T-cell (primary cell): ENCODE measurements at regions not wholly inside any gene's neighbourhood (a gene's known extent, or its start where the extent isn't known, plus 50 kb on each side); places are given as distances from the start of the nearest gene placed in this dataset.

ENCODE experiments used
- ATAC-seq, 4 experiments: fragments of 200-7000 bp in 3 of 4; fragments of 150-1000 bp in 1 of 4; cut with Tn5 transposase; replicated peaks in 1 of 4; 1 replicate in 3 of 4; 2 replicates in 1 of 4; pipeline ENCODE4 v1.10.0; 2021; ENCODE audit warnings: moderate library complexity in 3 of 4, mild to moderate bottlenecking in 2 of 4, moderate number of reproducible peaks in 1 of 4
- CTCF ChIA-PET, 2 donors: fragments of 300-600 bp; sonication (Branson Sonifier 250); formaldehyde crosslinking; loops; one replicate each; lab custom pipeline; 2022; ENCODE audit warnings: antibody characterized with exemption in 2 of 2; lab: Charles Lee
- POLR2A ChIA-PET, 2 donors: fragments of 300-600 bp; sonication (Branson Sonifier 250); formaldehyde crosslinking; loops; one replicate each; lab custom pipeline; 2022; ENCODE audit warnings: antibody characterized with exemption in 2 of 2; lab: Charles Lee
- DNase-seq, 35 experiments: peaks; one replicate each; pipeline versions ENCODE4 v3.0.0 to v3.0.0-alpha.2; 2013 to 2023
- H3K27ac ChIP-seq: one replicate; pipeline ENCODE4 v1.5.1; 2013; ENCODE audit warnings: low read length
- H3K27me3 ChIP-seq, 2 experiments: replicated peaks in 1 of 2; 1 replicate in 1 of 2; 2 replicates in 1 of 2; pipeline versions ENCODE4 v1.6.1 to v1.7.0; 2013; ENCODE audit warnings: low read length in 1 of 2, mixed read lengths in 1 of 2; ENCODE audit not compliant: control insufficient read depth in 2 of 2, insufficient read depth in 2 of 2; ENCODE audit errors: extremely low read depth in 1 of 2
- H3K36me3 ChIP-seq, 2 donors: 1 replicate in 1 of 2; 2 replicates in 1 of 2; pipeline versions ENCODE4 v1.6.1 to v1.7.0; 2013; ENCODE audit warnings: low read length in 1 of 2; ENCODE audit not compliant: control insufficient read depth in 2 of 2, insufficient read depth in 1 of 2; ENCODE audit errors: extremely low read depth in 1 of 2
- H3K4me1 ChIP-seq, 2 experiments: 1 replicate in 1 of 2; 2 replicates in 1 of 2; pipeline versions ENCODE4 v1.6.1 to v1.7.0; 2013; ENCODE audit warnings: low read length in 2 of 2, mixed read lengths in 1 of 2; ENCODE audit not compliant: insufficient read depth in 2 of 2, control insufficient read depth in 1 of 2; ENCODE audit errors: extremely low read depth in 1 of 2
- H3K4me3 ChIP-seq, 2 donors: 1 replicate in 1 of 2; 2 replicates in 1 of 2; pipeline versions ENCODE4 v1.5.1 to v1.7.0; 2013; ENCODE audit warnings: mild to moderate bottlenecking in 2 of 2, low read length in 1 of 2, moderate library complexity in 1 of 2; ENCODE audit not compliant: control insufficient read depth in 1 of 2; ENCODE audit errors: extremely low read depth in 1 of 2
- H3K9me3 ChIP-seq: 2 replicates; pipeline ENCODE4 v1.7.0; 2013
- H3K27ac Mint-ChIP-seq, 2 donors: one replicate each; pipeline ENCODE4 v1.8.0; 2020 to 2021; ENCODE audit warnings: mild to moderate bottlenecking in 2 of 2, mixed read lengths in 2 of 2
- H3K27me3 Mint-ChIP-seq, 2 donors: one replicate each; pipeline ENCODE4 v1.8.0; 2021 to 2022; ENCODE audit warnings: mixed read lengths in 2 of 2
- H3K36me3 Mint-ChIP-seq: one replicate; pipeline ENCODE4 v1.8.0; 2021; ENCODE audit warnings: mixed read lengths
- H3K4me1 Mint-ChIP-seq, 3 donors: one replicate each; pipeline ENCODE4 v1.8.0; 2020 to 2022; ENCODE audit warnings: mixed read lengths in 3 of 3, mild to moderate bottlenecking in 1 of 3
- H3K4me3 Mint-ChIP-seq, 3 donors: one replicate each; pipeline ENCODE4 v1.8.0; 2020 to 2022; ENCODE audit warnings: mild to moderate bottlenecking in 3 of 3, mixed read lengths in 3 of 3, moderate library complexity in 3 of 3
- H3K9me3 Mint-ChIP-seq, 3 donors: one replicate each; pipeline ENCODE4 v1.8.0; 2020 to 2022; ENCODE audit warnings: mixed read lengths in 3 of 3
- WGBS: methylation state at CpG from one replicate; pipeline ENCODE4 v1.1.5; 2013; ENCODE audit warnings: missing lambda C conversion rate; ENCODE audit not compliant: insufficient coverage; 5-methylcytosine and 5-hydroxymethylcytosine counted together

- no peaks in the 10 kb centered on the region for H3K27me3 Mint-ChIP-seq
- ATAC-seq (no peak), DNase-seq (no peak)
- H3K36me3 Mint-ChIP-seq: no peaks in the 10 kb centered on the region
- H3K4me1 Mint-ChIP-seq: no peaks in the 10 kb centered on the region
- POLR2A ChIA-PET: no interaction called here
- H3K27me3 ChIP-seq: no peaks in the 10 kb centered on the region
- no peaks in the 10 kb centered on the region for H3K36me3 ChIP-seq
- H3K27ac ChIP-seq: no peak overlapping the region
- H3K27ac Mint-ChIP-seq: no peak overlapping the region
- CTCF ChIA-PET: no interaction called here
- H3K9me3 ChIP-seq: no peaks in the 10 kb centered on the region
- no peak overlapping the region for H3K4me3 Mint-ChIP-seq
- H3K4me3 ChIP-seq: no peak overlapping the region
- WGBS: 93% methylated on average over 4 of the region's 8 CpGs
- H3K9me3 Mint-ChIP-seq: peaks cover 10 to 12% (median 11%) of the 10 kb centered on the region in 3 donors
- no peaks in the 10 kb centered on the region for H3K4me1 ChIP-seq
These were observed 664.9 kb upstream of the WWC1 start for GRCh38 chr5:167626341-167627123.

GRCh38 chr5:167629634-167630033, 661.8 kb upstream of the WWC1 start:
- H3K4me1 ChIP-seq: no peaks in the 10 kb centered on the region
- ATAC-seq (no peak), DNase-seq (no peak)
- Mint-ChIP-seq H3K9me3 (peaks cover 5 to 12% (median 9%) of the 10 kb centered on the region in 3 donors), H3K36me3 (no peaks in the 10 kb centered on the region), H3K4me1 (no peaks in the 10 kb centered on the region), H3K27ac (no peak overlapping the region), H3K4me3 (no peak overlapping the region), H3K27me3 (no peaks in the 10 kb centered on the region)
- POLR2A ChIA-PET: no interaction called here
- no peaks in the 10 kb centered on the region for H3K27me3 ChIP-seq
- H3K4me3 ChIP-seq: no peak overlapping the region
- no peak overlapping the region for H3K27ac ChIP-seq
- CTCF ChIA-PET: no interaction called here
- no peaks in the 10 kb centered on the region for H3K36me3 ChIP-seq
- H3K9me3 ChIP-seq: no peaks in the 10 kb centered on the region
- no CpG with 5 or more reads among the region's 3 CpGs for WGBS

GRCh38 chr5:167631191-167631590, 660.3 kb upstream of the WWC1 start:
- H3K4me1 Mint-ChIP-seq: no peaks in the 10 kb centered on the region
- Histone ChIP-seq H3K27me3 (no peaks in the 10 kb centered on the region), H3K27ac (no peak overlapping the region), H3K9me3 (no peaks in the 10 kb centered on the region), H3K4me3 (no peak overlapping the region), H3K36me3 (no peaks in the 10 kb centered on the region), H3K4me1 (no peaks in the 10 kb centered on the region)
- no peak overlapping the region for H3K27ac Mint-ChIP-seq
- ChIA-PET CTCF (no interaction called here), POLR2A (no interaction called here)
- WGBS: 89% methylated on average over 7 of the region's 7 CpGs
- H3K9me3 Mint-ChIP-seq: peaks cover 5 to 12% (median 9%) of the 10 kb centered on the region in 3 donors
- H3K4me3 Mint-ChIP-seq: no peak overlapping the region
- H3K27me3 Mint-ChIP-seq: no peaks in the 10 kb centered on the region
- ATAC-seq (no peak), DNase-seq (no peak)
- H3K36me3 Mint-ChIP-seq: no peaks in the 10 kb centered on the region

- Mint-ChIP-seq H3K4me1 (no peaks in the 10 kb centered on the region), H3K9me3 (peaks cover 5 to 11% (median 9%) of the 10 kb centered on the region in 3 donors), H3K27ac (no peak overlapping the region), H3K4me3 (no peak overlapping the region), H3K36me3 (no peaks in the 10 kb centered on the region), H3K27me3 (no peaks in the 10 kb centered on the region)
- H3K4me1 ChIP-seq: no peaks in the 10 kb centered on the region
- H3K27me3 ChIP-seq: no peaks in the 10 kb centered on the region
- H3K36me3 ChIP-seq: no peaks in the 10 kb centered on the region
- CTCF ChIA-PET: no interaction called here
- no peaks in the 10 kb centered on the region for H3K9me3 ChIP-seq
- no CpG with 5 or more reads among the region's 3 CpGs for WGBS
- DNase-seq (no peak), ATAC-seq (no peak)
- no peak overlapping the region for H3K27ac ChIP-seq
- no peak overlapping the region for H3K4me3 ChIP-seq
- POLR2A ChIA-PET: no interaction called here
These were observed 658.3 kb upstream of the WWC1 start for GRCh38 chr5:167633114-167633513.

GRCh38 chr5:167633931-167634341, 657.5 kb upstream of the WWC1 start:
- no peak overlapping the region for H3K27ac Mint-ChIP-seq
- ATAC-seq: no peak
- H3K36me3 Mint-ChIP-seq: no peaks in the 10 kb centered on the region
- Histone ChIP-seq H3K36me3 (no peaks in the 10 kb centered on the region), H3K4me1 (no peaks in the 10 kb centered on the region), H3K27me3 (no peaks in the 10 kb centered on the region), H3K27ac (no peak overlapping the region), H3K4me3 (no peak overlapping the region), H3K9me3 (no peaks in the 10 kb centered on the region)
- 64% methylated on average over 1 of the region's 2 CpGs for WGBS
- POLR2A ChIA-PET: interaction anchor here in 1 of 2 donors (0.6 kb wide), 1 partner anchor 1203 kb away, joined by 3 read pairs; no protein-coding TSS in a partner anchor
- peaks cover 2 to 9% (median 8%) of the 10 kb centered on the region in 3 donors for H3K9me3 Mint-ChIP-seq
- H3K4me1 Mint-ChIP-seq: no peaks in the 10 kb centered on the region
- H3K4me3 Mint-ChIP-seq: no peak overlapping the region
- no peaks in the 10 kb centered on the region for H3K27me3 Mint-ChIP-seq
- CTCF ChIA-PET: no interaction called here
- no peak for DNase-seq

GRCh38 chr5:167634432-167634831, 657.0 kb upstream of the WWC1 start:
- H3K4me3 ChIP-seq: no peak overlapping the region
- H3K4me1 ChIP-seq: no peaks in the 10 kb centered on the region
- DNase-seq (no peak), ATAC-seq (no peak)
- Mint-ChIP-seq H3K27ac (no peak overlapping the region), H3K36me3 (no peaks in the 10 kb centered on the region), H3K4me3 (no peak overlapping the region), H3K27me3 (no peaks in the 10 kb centered on the region), H3K9me3 (peaks cover 2 to 9% (median 8%) of the 10 kb centered on the region in 3 donors), H3K4me1 (no peaks in the 10 kb centered on the region)
- ChIA-PET CTCF (no interaction called here), POLR2A (no interaction called here)
- no peak overlapping the region for H3K27ac ChIP-seq
- H3K36me3 ChIP-seq: no peaks in the 10 kb centered on the region
- no CpG with 5 or more reads among the region's 1 CpG for WGBS
- no peaks in the 10 kb centered on the region for H3K27me3 ChIP-seq
- no peaks in the 10 kb centered on the region for H3K9me3 ChIP-seq
